Gastroesophageal sphincter (tissue), 4 donors: ENCODE measurements at regions not wholly inside any gene's neighbourhood (a gene's known extent, or its start where the extent isn't known, plus 50 kb on each side); places are given as distances from the start of the nearest gene placed in this dataset.

ENCODE experiments used
- ATAC-seq: fragments of 150-250 bp; one replicate; pipeline ENCODE4 v1.9.1; 2016; ENCODE audit warnings: mild to moderate bottlenecking, moderate library complexity
- H3K27ac ChIP-seq, 4 donors: fragments of 200-600 bp; sonication (generic) in 3 of 4; 1 replicate in 3 of 4; 2 replicates in 1 of 4; pipeline ENCODE4 v1.5.1; 2016 to 2019
- H3K27me3 ChIP-seq: fragments of 200-600 bp; sonication (generic); one replicate; pipeline ENCODE4 v1.5.1; 2019
- H3K36me3 ChIP-seq, 2 donors: fragments of 200-600 bp; sonication (generic); one replicate each; pipeline ENCODE4 v1.5.1; 2019; ENCODE audit warnings: control low read depth in 1 of 2
- H3K4me1 ChIP-seq, 3 donors: fragments of 200-600 bp; sonication (generic); 1 replicate in 2 of 3; 2 replicates in 1 of 3; pipeline ENCODE4 v1.5.1; 2016 to 2019; ENCODE audit warnings: control low read depth in 2 of 3
- H3K4me3 ChIP-seq, 2 donors: fragments of 200-600 bp; sonication (generic); one replicate each; pipeline ENCODE4 v1.5.1; 2019; ENCODE audit warnings: mild to moderate bottlenecking in 1 of 2, moderate library complexity in 1 of 2
- H3K9me3 ChIP-seq, 3 donors: fragments of 200-600 bp; sonication (generic); one replicate each; pipeline ENCODE4 v1.5.1; 2017 to 2019; ENCODE audit warnings: control low read depth in 2 of 3
- CTCF ChIP-seq, 4 experiments: fragments of 200-600 bp in 2 of 4; fragments of 450-650 bp in 2 of 4; sonication (generic) in 1 of 4; IDR thresholded peaks; one replicate each; pipeline ENCODE4 v1.5.1; 2017 to 2019; ENCODE audit warnings: antibody characterized with exemption in 4 of 4, mild to moderate bottlenecking in 2 of 4, moderate library complexity in 2 of 4
- EP300 ChIP-seq: sonication (generic); formaldehyde crosslinking; IDR thresholded peaks from one replicate; pipeline ENCODE4 v1.6.1; 2017; ENCODE audit warnings: antibody characterized with exemption, mild to moderate bottlenecking
- POLR2A ChIP-seq, 2 donors: fragments of 450-650 bp; IDR thresholded peaks; one replicate each; pipeline ENCODE4 v1.6.1; 2017; ENCODE audit warnings: antibody characterized with exemption in 2 of 2, mild to moderate bottlenecking in 2 of 2, moderate library complexity in 1 of 2
- POLR2AphosphoS5 ChIP-seq: sonication (generic); formaldehyde crosslinking; IDR thresholded peaks from one replicate; pipeline ENCODE4 v1.6.1; 2017; ENCODE audit warnings: antibody characterized with exemption
- WGBS, 2 donors: methylation state at CpG; one replicate each; pipeline ENCODE4 v1.1.5; 2018; ENCODE audit warnings: low coverage in 1 of 2; 5-methylcytosine and 5-hydroxymethylcytosine counted together

- Histone ChIP-seq H3K4me3 (no peak overlapping the region), H3K36me3 (no peaks in the 10 kb centered on the region), H3K27ac (no peak overlapping the region), H3K9me3 (no peaks in the 10 kb centered on the region), H3K27me3 (no peaks in the 10 kb centered on the region), H3K4me1 (peaks cover 3 to 8% (median 4%) of the 10 kb centered on the region in 3 donors)
- WGBS, 2 donors = 70 to 84% methylated on average over 2 of the region's 2 CpGs
- ATAC-seq = no peak
- no peak for TF ChIP-seq POLR2AphosphoS5
- TF ChIP-seq EP300 = no peak
- no peak for TF ChIP-seq CTCF (IDR thresholded peaks at IDR 0.05)
- TF ChIP-seq POLR2A (IDR thresholded peaks at IDR 0.05) = no peak
Observed at GRCh38 chr6:111970426-111970825, 83.5 kb upstream of the CCN6 start.

GRCh38 chr6:111971181-111971841, 82.6 kb upstream of the CCN6 start:
- H3K27me3 ChIP-seq = no peaks in the 10 kb centered on the region
- WGBS, 2 donors = 65 to 80% methylated on average over 6 to 7 of the region's 7 CpGs
- no peak overlapping the region for H3K27ac ChIP-seq
- TF ChIP-seq POLR2A (IDR thresholded peaks at IDR 0.05) = no peak
- no peak for TF ChIP-seq POLR2AphosphoS5
- TF ChIP-seq EP300 = no peak
- no peak for TF ChIP-seq CTCF (IDR thresholded peaks at IDR 0.05)
- ATAC-seq = no peak
- no peaks in the 10 kb centered on the region for H3K9me3 ChIP-seq
- H3K4me1 ChIP-seq = peaks cover 3 to 8% (median 4%) of the 10 kb centered on the region in 3 donors
- no peak overlapping the region for H3K4me3 ChIP-seq
- H3K36me3 ChIP-seq = no peaks in the 10 kb centered on the region

- 70 to 94% methylated on average over 3 to 5 of the region's 5 CpGs for WGBS, 2 donors
- Histone ChIP-seq H3K27me3 (no peaks in the 10 kb centered on the region), H3K4me3 (no peak overlapping the region), H3K36me3 (no peaks in the 10 kb centered on the region), H3K27ac (peak overlapping the region in 2 of 4 donors; percentile 62 to 75), H3K9me3 (no peaks in the 10 kb centered on the region), H3K4me1 (peaks cover 3 to 8% (median 4%) of the 10 kb centered on the region in 3 donors)
- ATAC-seq = no peak
- TF ChIP-seq POLR2A (IDR thresholded peaks at IDR 0.05) (no peak), CTCF (IDR thresholded peaks at IDR 0.05) (no peak), POLR2AphosphoS5 (no peak), EP300 (no peak)
Observed at GRCh38 chr6:111971866-111972532, 81.9 kb upstream of the CCN6 start.

- TF ChIP-seq POLR2A (IDR thresholded peaks at IDR 0.05) (no peak), EP300 (no peak), CTCF (IDR thresholded peaks at IDR 0.05) (no peak), POLR2AphosphoS5 (no peak)
- Histone ChIP-seq H3K27ac (peak overlapping the region; percentile 15 to 75 (median 66)), H3K27me3 (no peaks in the 10 kb centered on the region), H3K9me3 (no peaks in the 10 kb centered on the region), H3K4me3 (no peak overlapping the region), H3K36me3 (no peaks in the 10 kb centered on the region), H3K4me1 (peaks cover 3 to 8% (median 4%) of the 10 kb centered on the region in 3 donors)
- 91 to 95% methylated on average over 3 to 5 of the region's 5 CpGs for WGBS, 2 donors
- no peak for ATAC-seq
Observed at GRCh38 chr6:111972745-111973117, 81.2 kb upstream of the CCN6 start.
